ENCODE measurements at regions not wholly inside any gene's neighbourhood (a gene's known extent, or its start where the extent isn't known, plus 50 kb on each side); places are given as distances from the start of the nearest gene placed in this dataset.
"Not testable (repeated sequence)": the region's sequence is repeated elsewhere in the genome, so short reads cannot be mapped to it uniquely, and the experiment has no call there.

DNA sequence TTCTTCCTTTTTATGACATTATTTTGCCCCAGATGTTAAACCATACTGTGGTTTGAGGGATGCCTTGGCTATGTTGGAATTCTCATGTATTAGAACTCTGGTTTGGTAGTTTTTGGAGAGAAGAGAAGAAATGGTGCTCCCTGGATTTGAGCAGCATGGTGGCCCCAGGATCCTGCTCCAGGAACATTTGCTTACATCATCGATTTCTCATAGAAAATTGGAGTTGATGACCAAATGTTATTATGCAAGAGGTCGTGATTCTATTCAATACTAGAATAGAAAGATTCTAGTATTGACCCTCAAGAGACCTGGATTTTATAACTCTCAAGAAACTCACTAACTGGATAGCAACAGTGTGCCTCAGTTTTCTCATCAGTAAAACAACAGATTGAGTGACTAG lies 77.5 kb upstream of the GNAQ start:
- no peak for TF ChIP-seq TARDBP (IDR thresholded peaks at IDR 0.05)
- no peak for TF ChIP-seq SP1 (IDR thresholded peaks at IDR 0.05)
- no peak for TF ChIP-seq SUZ12 (IDR thresholded peaks at IDR 0.05)
- TF ChIP-seq HDGF (IDR thresholded peaks at IDR 0.05; ENCODE audit: borderline replicate concordance): no peak
- TF ChIP-seq, protein P1, sequence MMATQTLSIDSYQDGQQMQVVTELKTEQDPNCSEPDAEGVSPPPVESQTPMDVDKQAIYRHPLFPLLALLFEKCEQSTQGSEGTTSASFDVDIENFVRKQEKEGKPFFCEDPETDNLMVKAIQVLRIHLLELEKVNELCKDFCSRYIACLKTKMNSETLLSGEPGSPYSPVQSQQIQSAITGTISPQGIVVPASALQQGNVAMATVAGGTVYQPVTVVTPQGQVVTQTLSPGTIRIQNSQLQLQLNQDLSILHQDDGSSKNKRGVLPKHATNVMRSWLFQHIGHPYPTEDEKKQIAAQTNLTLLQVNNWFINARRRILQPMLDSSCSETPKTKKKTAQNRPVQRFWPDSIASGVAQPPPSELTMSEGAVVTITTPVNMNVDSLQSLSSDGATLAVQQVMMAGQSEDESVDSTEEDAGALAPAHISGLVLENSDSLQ (IDR thresholded peaks at IDR 0.05): no peak
- no peak for TF ChIP-seq ELF4 (IDR thresholded peaks at IDR 0.05)
- TF ChIP-seq BHLHE40 (IDR thresholded peaks at IDR 0.05; ENCODE audit: borderline replicate concordance): no peak
- DNase-seq (ENCODE audit: extremely low spot score): no peak
- ChIA-PET POLR2A (no interaction called here), CTCF (no interaction called here)

DNA sequence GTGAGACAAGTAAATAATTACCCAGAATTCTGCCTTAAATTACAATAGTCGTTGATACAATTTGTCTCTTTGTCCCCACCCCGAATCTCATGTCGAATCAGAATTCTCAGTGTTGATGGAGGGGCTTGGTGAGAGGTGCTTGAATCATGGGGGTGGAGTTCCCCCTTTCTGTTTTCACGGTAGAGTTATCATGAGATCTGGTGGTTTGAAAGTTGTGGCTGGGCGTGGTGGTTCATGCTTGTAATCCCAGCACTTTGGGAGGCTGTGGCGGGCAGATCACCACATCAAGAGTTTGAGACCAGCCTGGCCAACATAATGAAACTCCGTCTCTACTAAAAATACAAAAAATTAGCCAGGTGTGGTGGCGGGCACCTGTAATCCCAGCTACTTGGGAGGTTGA lies 75.0 kb upstream of the GNAQ start:
- POLR2A ChIA-PET; DNase-seq (ENCODE audit: extremely low spot score): not testable (repeated sequence)
- CTCF ChIA-PET: interaction anchor here (1.3 kb wide), 1 partner anchor 13 kb away, joined by 4 read pairs; no protein-coding TSS in a partner anchor

DNA sequence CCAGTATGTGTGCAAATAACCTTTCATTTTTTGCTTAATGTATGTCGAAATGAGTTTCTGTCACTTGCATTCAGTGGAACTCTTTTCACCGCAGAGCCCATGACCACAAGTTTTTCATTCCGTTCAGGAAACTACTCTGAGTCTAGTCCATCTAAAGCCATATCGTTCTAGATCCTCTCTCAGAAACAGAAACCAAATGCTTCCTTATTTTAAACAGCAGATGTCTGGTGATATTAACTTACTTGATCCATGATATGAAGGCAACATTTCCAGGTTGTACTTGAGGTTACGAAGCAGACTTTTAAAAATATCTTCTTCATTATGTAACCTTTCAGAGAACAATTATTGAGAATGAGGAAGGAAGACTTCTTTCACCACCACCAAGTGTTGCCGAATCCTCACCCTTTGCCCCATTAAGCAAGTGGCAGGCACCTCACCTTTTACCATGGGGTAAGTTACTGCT lies 72.4 kb upstream of the GNAQ start:
- TF ChIP-seq HDGF (IDR thresholded peaks at IDR 0.05; ENCODE audit: borderline replicate concordance) (no peak), NFRKB (IDR thresholded peaks at IDR 0.05) (no peak), BHLHE40 (IDR thresholded peaks at IDR 0.05; ENCODE audit: borderline replicate concordance) (no peak), SUZ12 (IDR thresholded peaks at IDR 0.05) (no peak)
- POLR2A ChIA-PET: no interaction called here
- CTCF ChIA-PET: no interaction called here
- no peak for DNase-seq (ENCODE audit: extremely low spot score)

DNA sequence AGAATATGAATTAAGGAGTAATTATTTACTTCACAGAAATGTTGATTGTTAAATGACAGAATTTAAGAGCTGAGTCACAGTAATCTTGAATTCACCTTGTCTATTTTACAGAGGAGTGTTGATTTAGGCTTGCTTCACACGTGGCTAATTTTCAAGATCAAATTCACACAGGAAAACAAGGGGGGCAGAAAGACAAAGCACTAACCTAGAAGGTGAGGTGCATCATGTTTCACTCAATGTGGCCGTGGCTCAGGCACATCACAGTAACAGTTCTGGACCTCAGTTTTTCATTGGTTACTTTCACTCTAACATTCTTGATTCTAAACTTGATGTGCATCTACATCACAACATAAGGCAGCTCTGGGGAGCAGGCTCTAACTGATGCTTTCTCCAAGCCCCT lies 69.6 kb upstream of the GNAQ start:
- CTCF ChIA-PET: no interaction called here
- POLR2A ChIA-PET: no interaction called here
- no peak for DNase-seq (ENCODE audit: extremely low spot score)
- TF ChIP-seq ARNT (IDR thresholded peaks at IDR 0.05) (no peak), TARDBP (IDR thresholded peaks at IDR 0.05) (no peak), BHLHE40 (IDR thresholded peaks at IDR 0.05; ENCODE audit: borderline replicate concordance) (no peak)

DNA sequence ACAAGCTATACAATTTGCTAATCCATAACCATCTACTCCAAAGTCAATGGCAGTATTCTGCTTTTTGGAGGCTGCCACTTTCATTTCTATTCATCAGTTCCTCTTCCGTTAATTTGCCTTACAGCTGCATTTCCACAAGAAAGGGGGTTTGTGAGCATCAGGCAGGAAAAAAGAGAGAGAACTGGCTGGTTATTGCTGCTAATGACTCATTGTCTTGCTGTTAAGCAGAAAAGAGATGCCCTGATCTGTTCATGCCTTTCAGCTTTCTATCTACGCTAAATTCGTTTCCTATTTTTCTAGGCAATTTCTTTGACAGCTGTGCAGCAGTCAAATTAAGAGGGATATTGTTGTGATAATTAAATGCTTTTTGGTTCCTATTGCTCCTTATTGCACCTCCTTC lies 65.9 kb upstream of the GNAQ start:
- no peak for TF ChIP-seq TARDBP (IDR thresholded peaks at IDR 0.05)
- TF ChIP-seq ARNT (IDR thresholded peaks at IDR 0.05): no peak
- TF ChIP-seq FOXK2 (IDR thresholded peaks at IDR 0.05): no peak
- TF ChIP-seq BHLHE40 (IDR thresholded peaks at IDR 0.05; ENCODE audit: borderline replicate concordance): no peak
- TF ChIP-seq ZNF384 (IDR thresholded peaks at IDR 0.05): no peak
- TF ChIP-seq SP1 (IDR thresholded peaks at IDR 0.05): no peak
- ChIA-PET POLR2A (no interaction called here), CTCF (no interaction called here)
- no peak for DNase-seq (ENCODE audit: extremely low spot score)

DNA sequence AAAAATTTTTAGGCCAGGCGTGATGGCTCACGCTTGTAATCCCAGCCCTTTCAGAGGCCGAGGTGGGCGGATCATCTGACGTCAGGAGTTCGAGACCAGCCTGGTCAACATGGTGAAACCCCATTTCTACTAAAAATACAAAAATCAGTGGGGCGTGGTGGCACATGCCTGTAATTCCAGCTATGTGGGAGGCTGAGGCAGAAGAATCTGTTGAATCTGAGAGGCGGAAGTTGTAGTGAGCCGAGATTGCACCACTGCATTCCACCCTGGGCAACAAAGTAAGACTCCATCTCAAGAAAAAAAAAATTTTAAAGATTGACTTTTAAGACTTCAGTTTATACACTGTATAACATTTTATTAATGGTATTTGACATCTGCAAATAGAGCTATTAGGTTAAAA lies 60.1 kb upstream of the GNAQ start:
- ChIA-PET POLR2A (no interaction called here), CTCF (no interaction called here)
- TF ChIP-seq FOXK2 (IDR thresholded peaks at IDR 0.05): no peak
- TF ChIP-seq TARDBP (IDR thresholded peaks at IDR 0.05): no peak
- TF ChIP-seq ZNF384 (IDR thresholded peaks at IDR 0.05): no peak
- TF ChIP-seq, protein P1 (IDR thresholded peaks at IDR 0.05): no peak
- no peak for TF ChIP-seq SUZ12 (IDR thresholded peaks at IDR 0.05)
- TF ChIP-seq FOXA1 (IDR thresholded peaks at IDR 0.05): no peak
- TF ChIP-seq HDGF (IDR thresholded peaks at IDR 0.05; ENCODE audit: borderline replicate concordance): no peak
- no peak for TF ChIP-seq CTBP1 (IDR thresholded peaks at IDR 0.05; ENCODE audit: borderline replicate concordance)
- no peak for DNase-seq (ENCODE audit: extremely low spot score)

DNA sequence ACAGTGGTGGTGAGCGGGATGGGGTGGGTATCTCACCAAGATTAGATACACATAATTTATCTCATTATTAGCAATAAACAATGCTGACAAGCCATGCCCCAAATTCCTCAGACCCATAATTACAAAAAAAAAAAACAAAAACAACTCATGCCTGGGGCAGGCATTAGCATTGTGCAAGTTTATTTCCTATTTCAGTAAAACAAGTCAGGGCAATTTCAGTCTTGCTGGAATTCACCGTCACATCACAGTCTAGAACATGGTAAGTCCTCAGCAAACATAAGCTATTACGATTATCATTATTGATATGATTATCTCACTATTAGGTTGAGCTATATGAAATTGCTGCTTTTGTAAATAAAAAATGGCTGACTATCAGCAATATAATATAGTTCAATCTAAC lies 57.5 kb upstream of the GNAQ start:
- CTCF ChIA-PET: no interaction called here
- POLR2A ChIA-PET: no interaction called here
- TF ChIP-seq BHLHE40 (IDR thresholded peaks at IDR 0.05; ENCODE audit: borderline replicate concordance) (no peak), SP1 (IDR thresholded peaks at IDR 0.05) (no peak), ELF4 (IDR thresholded peaks at IDR 0.05) (no peak), TARDBP (IDR thresholded peaks at IDR 0.05) (no peak)
- no peak for DNase-seq (ENCODE audit: extremely low spot score)

DNA sequence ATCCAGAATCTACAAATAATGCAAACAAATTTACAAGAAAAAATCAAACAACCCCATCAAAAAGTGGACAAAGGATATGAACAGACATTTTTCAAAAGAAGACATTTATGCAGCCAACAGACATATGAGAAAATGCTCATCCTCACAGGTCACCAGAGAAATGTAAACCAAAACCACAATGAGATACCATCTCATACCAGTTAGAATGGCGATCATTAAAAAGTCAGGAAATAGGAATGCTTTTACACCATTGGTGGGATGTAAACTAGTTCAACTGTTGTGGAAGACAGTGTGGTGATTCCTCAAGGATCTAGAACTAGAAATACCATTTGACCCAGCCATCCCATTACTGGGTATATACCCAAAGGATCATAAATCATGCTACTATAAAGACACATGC lies 56.6 kb upstream of the GNAQ start:
- CTCF ChIA-PET; DNase-seq (ENCODE audit: extremely low spot score); POLR2A ChIA-PET: not testable (repeated sequence)

All from HEK293T (cell line).